GM18909 (cell line): ENCODE measurements at regions not wholly inside any gene's neighbourhood (a gene's known extent, or its start where the extent isn't known, plus 50 kb on each side); places are given as distances from the start of the nearest gene placed in this dataset.
A peak's percentile ranks its signal among the peaks of the same experiment; 100 is the strongest.
"Not testable (repeated sequence)": the region's sequence is repeated elsewhere in the genome, so short reads cannot be mapped to it uniquely, and the experiment has no call there.

ENCODE experiments used
- ATAC-seq: cut with Tn5 transposase; IDR thresholded peaks from one replicate; pipeline ENCODE4 v1.9.1; 2021; ENCODE audit warnings: mild to moderate bottlenecking; ENCODE audit not compliant: unreplicated experiment, poor library complexity

DNA sequence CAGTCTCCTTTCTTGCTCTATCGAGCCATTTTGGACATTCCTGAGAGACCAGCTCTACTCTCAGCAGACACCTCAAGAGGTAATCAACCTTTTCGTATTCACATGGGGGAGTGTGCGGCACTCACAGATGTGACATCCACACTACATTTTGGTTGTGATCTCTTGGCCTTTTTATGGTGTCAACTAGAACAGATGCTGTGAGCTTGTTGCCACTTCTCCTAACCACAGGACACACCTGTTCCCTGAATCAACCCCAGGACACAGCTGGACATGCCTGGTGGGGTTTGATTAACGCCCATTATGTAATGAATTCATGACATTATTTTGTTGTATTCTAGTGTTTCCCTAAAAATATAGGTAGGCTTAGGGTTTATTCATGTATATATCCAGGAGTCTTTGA, 1143.6 kb downstream of the TMEM121 start:
- ATAC-seq: no peak

DNA sequence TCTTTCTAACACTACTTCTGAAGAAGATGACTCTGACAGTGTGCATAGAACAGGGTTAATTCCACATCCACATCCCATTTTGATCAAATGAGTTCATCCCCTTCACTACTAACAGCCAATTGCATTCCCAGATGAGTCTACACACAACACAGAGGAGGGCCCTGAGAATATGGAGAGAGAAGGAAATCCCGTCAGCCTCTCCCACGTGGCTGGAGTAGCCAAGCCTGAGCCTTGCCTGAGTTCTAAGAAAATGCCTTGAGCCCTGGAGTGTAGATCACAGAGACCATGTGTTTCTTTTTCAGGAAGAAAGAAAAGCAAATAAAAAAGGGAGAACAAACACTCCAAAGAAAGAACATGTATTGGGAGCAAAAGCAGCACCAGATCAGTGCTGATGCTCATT, 1147.7 kb downstream of the TMEM121 start:
- ATAC-seq: not testable (repeated sequence)

DNA sequence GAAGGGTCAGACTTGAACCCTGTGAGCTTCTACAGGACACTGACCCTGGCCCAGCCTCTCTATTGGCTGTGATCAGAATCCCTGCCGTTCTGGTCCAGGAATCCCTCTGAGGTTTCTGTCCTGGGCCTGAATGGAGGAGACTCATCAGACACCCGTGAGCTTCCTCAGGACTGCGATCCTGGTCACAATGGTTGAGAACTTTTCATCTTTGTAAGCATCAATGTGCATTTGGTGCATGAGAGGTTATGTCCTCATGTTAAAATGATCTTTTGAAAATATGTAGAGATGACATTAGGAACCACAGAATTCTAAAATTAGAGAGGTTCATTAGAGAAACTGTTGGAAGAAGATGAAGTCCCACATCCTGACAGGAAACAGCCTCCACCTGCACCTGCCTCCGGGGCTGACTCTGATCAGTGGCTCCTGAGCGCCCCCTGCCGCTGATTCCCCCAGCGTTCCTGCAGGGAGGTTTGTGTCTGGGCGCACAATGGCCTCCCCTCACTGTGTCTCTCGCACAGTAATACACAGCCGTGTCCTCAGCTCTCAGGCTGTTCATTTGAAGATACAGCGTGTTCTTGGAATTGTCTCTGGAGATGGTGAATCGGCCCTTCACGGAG, 1148.2 kb downstream of the TMEM121 start:
- ATAC-seq: not testable (repeated sequence)

DNA sequence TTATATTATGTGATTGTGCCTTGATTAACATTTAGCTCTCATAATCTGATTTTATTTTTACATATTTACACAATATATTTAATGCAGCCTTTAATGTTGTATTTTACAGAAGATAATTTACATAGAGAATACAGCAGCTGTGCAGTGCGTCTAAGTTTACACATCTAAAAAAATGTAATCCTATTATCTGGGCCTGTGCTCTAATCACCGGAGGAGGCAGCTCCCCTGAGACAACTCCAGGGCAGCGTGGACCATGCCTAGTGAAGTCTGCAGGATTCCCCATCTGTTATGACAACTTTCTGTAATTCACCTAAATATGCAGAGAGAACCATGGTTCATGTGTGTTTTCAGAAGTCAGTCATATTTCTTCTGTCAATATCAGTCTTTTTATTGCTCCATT, 1149.3 kb downstream of the TMEM121 start:
- ATAC-seq: not testable (repeated sequence)

DNA sequence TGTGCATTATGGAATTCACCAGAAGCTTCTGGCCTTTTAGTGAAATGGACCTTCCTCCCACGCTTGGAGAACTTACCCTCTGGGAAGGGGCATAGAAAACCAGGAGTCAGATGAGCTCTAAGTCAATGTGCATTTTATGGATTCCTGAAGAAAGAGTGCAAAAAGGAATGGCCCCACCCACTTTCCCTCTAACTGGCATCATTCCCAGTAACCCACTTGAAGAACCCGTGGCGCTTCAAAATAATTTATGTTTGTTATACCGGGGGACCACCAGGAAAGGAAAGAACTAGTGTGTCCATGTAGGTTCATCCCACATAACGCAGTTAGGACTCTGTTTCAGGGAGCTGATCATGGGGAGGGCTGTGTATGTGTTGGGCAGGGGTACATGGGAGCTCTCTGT, 1153.4 kb downstream of the TMEM121 start:
- no peak for ATAC-seq

DNA sequence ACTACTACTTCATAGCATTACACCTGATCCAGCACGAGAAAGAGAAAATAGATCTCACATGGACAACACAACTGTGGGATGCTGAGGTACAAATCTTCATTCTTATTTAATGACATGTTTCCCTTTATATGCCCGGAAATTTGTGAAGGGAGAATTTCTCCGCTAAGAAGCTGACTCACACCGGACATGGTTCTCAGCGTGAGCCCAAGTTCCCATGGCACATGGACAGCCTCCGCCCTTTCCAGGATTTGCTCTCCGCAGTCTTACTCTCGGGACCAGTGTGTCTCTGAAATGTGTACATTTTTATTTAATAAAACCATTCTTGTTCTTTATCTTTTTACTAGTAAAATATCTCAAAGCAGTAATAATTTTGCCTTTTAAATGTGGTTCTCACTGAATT, 1154.8 kb downstream of the TMEM121 start:
- ATAC-seq: no peak

DNA sequence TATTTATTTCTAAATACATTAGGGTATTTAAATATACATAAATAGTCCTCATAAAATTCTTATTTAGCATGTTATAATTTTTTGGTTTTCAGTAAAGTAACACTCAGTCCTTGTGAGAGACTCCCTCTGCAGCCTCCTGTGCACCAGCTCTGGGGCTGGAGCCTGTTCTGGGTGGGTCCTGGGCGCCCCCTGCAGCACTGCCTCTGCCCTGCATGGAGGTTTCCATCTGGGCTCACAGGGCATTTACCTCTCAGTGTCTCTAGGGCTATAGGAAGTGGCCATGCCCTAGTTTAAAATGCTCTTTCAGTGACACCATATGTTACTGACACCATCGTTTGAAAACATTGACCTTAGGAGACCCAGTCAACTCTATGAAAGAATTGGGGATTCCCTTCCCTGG, 1155.2 kb downstream of the TMEM121 start:
- no peak for ATAC-seq

DNA sequence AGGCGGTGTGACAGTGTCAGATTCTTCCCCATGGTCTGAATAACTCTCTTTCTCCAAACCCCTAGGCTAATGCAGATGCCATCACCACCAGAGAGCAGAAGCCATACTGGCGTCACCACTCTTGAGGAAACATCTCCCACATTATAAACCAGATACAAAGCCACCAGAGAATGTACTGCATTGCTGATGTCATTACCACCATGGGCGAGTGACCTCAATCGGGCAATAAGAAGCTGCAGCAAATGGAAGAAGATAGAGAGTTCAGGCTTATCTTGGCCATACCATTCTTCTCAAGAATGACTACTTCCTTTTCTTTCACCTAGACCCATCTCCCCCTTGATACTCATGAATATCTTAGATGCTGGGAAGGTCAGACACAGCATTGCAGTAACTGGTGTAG, 1157.2 kb downstream of the TMEM121 start:
- ATAC-seq: no peak

DNA sequence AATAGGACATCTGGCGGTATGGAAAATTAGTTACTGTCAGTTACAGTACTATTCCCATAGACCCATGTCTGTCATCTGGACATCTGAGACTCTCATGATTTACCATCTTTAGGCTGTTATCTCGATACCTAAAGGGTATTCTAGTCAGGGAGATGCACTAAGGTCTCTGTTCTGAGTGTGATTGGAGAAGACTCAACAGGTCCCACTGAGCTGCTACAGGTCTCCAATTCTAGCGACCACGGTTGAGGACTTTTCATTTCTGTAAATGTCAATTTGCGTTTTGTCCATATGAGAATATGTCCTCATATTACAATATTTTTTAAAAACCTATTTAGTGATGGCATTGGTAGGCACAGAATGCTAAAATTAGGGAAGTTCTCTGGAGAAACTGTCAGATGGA, 1160.2 kb downstream of the TMEM121 start:
- no peak for ATAC-seq

DNA sequence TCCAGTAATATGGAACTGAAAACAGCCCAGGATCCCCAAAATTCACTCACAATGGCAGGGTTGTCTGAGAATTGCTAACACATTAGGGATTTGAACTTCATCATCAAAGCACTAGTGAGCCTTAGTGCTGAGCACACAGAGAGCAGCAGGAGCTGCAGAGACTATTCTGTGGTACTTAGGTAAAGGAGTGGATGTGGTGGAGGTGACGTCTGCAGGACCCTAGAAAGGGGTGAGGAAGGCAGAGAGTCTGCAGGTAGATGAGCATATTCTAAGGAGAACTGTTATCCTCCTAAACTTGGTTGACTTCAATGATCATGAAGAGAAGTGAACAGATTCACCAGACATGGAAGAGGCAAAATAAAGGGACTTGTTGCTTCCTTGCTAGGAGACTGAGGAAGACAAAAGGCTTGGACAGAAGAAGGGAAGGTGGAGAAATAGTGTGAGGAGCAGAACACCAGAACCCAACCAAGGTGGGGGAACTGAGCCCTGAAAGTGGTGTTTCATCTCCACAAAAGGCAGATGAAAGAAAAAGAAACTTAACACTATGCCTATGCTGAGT, 1164.0 kb downstream of the TMEM121 start:
- no peak for ATAC-seq

DNA sequence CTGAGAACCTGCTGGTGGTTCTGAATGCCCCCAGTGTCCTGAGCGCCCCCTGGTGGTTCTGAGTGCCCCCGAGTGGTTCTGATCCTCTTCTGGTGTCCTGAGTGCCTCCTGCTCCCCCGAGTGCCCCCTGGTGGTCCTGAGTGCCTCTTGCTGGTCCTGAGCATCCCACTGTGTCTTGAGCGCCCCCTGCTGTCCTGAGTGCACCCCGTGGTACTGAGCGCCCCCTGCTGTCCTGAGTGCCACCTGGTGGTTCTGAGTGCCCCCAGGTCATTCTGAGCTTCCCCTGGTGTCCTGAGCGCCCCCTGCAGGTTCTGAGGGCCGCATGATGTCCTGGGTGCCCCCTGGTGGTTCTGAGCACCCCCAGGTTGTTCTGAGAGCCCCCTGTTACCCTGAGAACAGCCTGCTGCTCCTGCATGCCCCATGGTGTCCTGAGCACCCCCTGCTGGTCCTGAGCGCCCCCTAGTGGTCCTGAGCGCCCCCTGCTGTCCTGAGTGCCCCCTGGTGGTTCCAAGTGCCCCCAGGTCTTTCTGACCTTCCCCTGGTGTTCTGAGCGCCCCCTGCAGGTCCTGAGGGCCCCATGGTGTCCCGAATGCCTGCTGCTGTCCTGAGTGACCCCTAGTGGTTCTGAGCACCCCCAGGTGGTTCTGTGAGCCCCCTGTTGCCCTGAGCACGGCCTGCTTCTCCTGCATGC, 1165.4 kb downstream of the TMEM121 start:
- ATAC-seq: peak; percentile 76

DNA sequence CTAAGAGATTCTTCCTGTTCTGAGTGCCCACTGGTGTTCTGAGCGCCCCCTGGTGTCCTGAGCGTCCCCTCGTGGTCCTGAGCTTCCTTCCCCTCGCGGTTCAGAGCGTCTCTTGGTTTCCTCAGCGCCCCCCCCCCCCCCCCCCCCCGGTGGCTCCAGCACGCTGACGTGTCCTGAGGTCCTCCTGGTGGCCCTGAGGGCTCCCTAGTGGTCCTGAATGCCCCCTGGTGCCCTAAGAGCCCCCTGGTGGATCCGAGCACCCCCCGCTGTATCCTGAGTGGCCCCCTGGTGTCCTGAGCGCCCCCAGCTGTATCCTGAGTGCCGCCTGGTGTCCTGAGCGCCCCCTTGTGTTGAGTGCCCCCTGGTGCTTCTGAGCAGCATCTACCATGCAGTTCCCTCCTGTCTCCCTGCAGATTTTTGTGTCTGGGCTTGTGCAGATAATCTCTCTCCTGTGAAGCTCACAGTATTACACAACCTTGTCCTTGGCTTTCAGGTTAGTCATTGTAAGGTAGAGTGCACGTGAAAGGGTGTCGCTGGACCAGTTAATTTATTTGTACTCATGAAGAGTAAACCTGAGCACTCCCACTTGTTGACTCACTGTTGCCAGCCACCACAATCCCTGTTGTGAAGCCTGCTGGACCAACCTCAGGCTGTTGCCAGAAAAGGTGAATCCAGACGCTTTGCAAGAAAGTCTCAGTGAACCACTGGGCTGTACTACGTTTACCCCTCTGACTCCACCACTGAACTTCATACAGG, 1168.4 kb downstream of the TMEM121 start:
- peak; percentile 53 for ATAC-seq

DNA sequence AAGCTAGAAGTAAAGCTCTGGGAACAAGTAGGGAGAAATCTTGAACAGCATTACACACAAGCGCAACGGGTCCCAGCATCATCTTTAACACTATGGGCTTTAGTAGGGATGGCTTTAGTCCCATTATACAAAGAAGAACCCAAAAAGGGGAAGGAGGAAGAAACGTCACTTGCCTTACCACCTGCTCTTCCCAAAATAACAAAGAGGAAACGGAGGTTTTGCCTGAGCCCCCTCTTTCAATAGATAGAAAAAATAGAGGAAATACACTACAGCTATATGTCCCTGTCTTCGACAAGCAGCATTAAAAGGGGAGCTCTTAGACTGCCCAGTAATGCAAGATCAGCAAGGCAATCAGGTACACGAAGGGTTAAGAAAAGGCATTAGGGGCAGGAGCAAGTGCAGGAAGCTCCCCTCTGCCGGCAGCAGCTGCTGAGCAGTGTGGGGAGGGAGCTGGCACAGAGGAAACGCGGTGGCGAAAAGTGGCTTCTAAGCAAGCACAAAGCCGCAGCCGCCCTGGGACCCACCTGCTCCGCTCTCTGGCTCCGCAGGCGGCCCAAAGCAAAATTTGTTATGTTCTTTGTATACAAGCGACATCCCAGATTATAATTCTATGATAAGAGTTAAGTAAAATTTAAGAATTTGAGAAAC, 1172.4 kb downstream of the TMEM121 start:
- not testable (repeated sequence) for ATAC-seq

DNA sequence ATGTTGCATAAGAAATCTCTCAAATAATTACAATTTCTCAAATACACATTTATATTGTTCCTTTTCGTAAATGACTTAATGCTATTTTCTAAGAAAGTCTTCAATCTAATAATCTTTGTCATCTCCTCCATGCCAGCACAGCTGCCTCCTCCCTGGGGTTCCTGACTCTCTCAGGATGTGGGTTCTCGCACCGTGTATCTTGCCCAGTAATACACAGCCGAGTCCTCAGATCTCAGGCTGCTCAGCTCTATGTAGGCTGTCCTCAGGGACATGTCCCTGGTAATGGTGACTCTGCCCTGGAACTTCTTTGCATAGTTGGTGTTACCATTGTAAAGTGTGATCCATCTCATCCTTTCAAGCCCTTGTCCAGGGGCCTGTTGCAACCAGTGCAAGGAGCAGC, 1177.3 kb downstream of the TMEM121 start:
- ATAC-seq: not testable (repeated sequence)

DNA sequence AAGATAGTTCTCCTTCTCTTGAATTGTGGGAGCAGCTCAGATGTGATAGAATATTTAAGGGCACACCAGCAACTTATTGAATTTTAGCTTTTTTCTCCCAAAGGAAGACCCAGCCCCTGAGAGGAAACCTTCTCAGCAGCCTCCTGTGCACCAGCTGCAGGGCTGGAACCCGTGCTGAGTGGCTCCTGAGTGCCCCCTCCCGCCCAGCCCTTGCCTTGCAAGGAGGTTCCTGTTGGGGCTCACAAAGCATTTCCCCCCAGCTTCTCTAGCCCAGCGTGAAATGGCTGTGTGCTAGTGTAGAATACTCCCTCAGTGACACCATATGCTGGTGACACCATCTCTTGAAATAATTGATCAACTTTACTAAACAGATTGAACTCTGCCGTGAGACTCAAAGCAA, 1180.1 kb downstream of the TMEM121 start:
- not testable (repeated sequence) for ATAC-seq

DNA sequence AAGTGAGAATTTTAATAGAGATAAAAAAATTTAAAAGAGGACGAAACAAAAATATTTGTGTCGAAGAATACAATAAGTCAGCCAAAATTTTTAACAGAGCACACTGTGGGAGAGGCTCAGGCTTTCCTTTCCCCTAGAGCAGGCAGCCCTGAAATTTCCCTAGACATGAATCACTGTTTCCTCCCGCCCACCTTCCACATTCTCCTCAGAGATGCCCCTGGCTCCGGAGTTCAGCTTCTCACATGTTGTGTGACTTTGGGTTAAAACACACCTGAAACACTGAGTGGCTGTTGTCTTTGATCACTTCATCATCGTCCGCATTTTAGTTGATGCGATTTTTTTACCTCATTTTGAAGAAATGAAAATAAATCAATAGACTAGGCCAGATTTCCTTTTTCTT, 1183.8 kb downstream of the TMEM121 start:
- ATAC-seq: not testable (repeated sequence)

DNA sequence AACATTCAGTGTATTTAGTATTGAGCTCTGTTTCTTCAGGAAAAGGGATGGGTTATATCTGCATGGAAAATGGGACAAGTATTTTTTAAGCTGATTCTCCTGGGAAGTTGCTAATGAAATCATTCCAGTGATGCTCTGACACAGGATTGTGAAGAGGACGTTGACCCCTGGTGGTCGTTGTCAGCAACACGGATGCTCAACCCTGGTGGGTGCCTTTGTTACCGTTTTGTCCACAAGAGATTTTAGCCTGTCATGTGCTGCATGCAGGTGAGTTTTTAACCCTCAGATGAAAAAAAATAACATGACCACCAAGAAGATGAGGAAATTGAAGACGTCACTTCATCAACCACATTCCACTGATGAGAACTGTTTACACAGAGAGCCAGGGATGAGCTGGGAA, 1186.1 kb downstream of the TMEM121 start:
- ATAC-seq: not testable (repeated sequence)

DNA sequence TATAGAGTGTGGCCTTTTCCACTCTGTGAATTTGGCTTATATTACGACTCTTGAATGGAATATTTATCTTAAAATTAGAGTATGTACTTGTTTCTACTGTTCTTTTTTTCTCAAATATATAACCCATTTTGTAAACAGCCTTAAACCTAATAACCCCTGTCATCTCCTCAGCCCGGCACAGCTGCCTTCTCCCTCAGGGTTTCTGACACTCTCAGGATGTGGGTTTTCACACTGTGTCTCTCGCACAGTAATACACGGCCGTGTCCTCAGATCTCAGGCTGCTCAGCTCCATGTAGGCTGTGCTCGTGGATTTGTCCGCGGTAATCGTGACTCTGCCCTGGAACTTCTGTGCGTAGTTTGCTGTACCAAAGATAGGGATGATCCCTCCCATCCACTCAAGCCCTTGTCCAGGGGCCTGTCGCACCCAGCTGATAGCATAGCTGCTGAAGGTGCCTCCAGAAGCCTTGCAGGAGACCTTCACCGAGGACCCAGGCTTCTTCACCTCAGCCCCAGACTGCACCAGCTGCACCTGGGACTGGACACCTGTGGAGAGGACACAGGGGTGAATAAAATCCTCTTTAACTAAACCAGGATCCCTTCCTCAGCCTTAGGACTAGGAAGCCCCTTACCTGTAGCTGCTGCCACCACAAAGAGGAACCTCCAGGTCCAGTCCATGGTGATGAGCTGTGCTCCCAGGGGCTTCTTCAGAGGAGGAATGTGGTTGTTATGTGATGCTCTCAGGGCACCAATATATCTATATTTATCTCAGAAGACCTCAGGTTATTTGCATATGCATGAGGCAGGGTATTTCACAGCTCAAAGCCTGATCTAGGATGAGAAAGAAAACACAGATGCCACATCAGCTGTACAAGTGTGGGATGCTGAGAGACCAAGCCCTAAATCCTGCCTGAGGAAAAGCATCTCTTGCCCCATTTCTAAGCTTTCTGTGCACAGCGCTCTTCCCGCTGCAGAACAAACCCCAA, 1188.4 kb downstream of the TMEM121 start:
- peak; percentile 55 for ATAC-seq

DNA sequence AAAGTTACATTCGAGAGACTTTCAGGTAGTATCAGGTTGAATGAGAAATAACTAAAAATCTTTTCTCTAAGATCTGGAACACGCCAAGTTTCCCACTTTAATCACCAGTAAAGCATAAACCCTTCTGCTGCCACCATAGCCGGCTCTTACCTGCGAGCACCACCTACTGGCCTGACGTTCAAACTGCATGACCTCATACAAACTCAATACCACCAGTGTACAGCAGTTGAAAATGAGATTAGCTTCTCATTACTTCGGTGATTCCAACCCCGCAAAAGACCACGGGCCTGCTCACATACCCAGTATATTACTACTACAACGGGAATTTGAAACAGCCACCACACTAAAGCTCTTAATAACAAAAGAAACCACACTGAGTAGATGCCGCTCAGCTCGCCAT, 1191.2 kb downstream of the TMEM121 start:
- peak; percentile 77 for ATAC-seq
